Heart left ventricle (tissue), 16 donors: ENCODE measurements at regions not wholly inside any gene's neighbourhood (a gene's known extent, or its start where the extent isn't known, plus 50 kb on each side); places are given as distances from the start of the nearest gene placed in this dataset.

Experiments
- ATAC-seq, 4 donors: fragments of 200-7000 bp; cut with Tn5 transposase; one replicate each; pipeline ENCODE4 v1.9.1; 2020 to 2022; ENCODE audit warnings: moderate library complexity in 4 of 4, mild to moderate bottlenecking in 3 of 4, moderate number of reproducible peaks in 1 of 4
- DNase-seq, 5 donors: peaks; one replicate each; pipeline ENCODE4 v3.0.0-alpha.2; 2020
- H3K27ac ChIP-seq, 12 donors: fragments of 200-600 bp; sonication (generic) in 4 of 12; one replicate each; pipeline versions ENCODE4 v1.5.0 to v1.8.0; 2016 to 2022; ENCODE audit warnings: mild to moderate bottlenecking in 2 of 12
- H3K27me3 ChIP-seq, 9 donors: fragments of 200-600 bp; sonication (generic) in 2 of 9; one replicate each; pipeline versions ENCODE4 v1.5.1 to v1.8.0; 2016 to 2022; ENCODE audit warnings: mild to moderate bottlenecking in 3 of 9
- H3K36me3 ChIP-seq, 9 donors: fragments of 200-600 bp; sonication (generic) in 2 of 9; one replicate each; pipeline versions ENCODE4 v1.5.0 to v1.8.0; 2018 to 2022; ENCODE audit warnings: mild to moderate bottlenecking in 2 of 9
- H3K4me1 ChIP-seq, 12 donors: fragments of 200-600 bp; sonication (generic) in 4 of 12; one replicate each; pipeline versions ENCODE4 v1.5.0 to v1.8.0; 2016 to 2022; ENCODE audit warnings: mild to moderate bottlenecking in 3 of 12
- H3K4me3 ChIP-seq, 12 donors: fragments of 200-600 bp; sonication (generic) in 4 of 12; one replicate each; pipeline versions ENCODE4 v1.5.0 to v1.8.0; 2017 to 2022; ENCODE audit warnings: mild to moderate bottlenecking in 9 of 12, moderate library complexity in 4 of 12
- H3K9me3 ChIP-seq, 12 donors: fragments of 200-600 bp; sonication (generic) in 4 of 12; one replicate each; pipeline versions ENCODE4 v1.5.0 to v1.8.0; 2016 to 2022; ENCODE audit warnings: mild to moderate bottlenecking in 1 of 12
- POLR2A ChIP-seq, 2 donors: fragments of 450-650 bp; IDR thresholded peaks; one replicate each; pipeline ENCODE4 v1.6.1; 2017; ENCODE audit warnings: antibody characterized with exemption in 2 of 2, mild to moderate bottlenecking in 2 of 2, moderate library complexity in 2 of 2
- WGBS, 4 donors: extraction: QIAGEN DNeasy Blood & Tissue Kit in 2 of 4; methylation state at CpG; one replicate each; pipeline versions ENCODE4 v1.1.5 to v1.1.7; 2013 to 2018; 5-methylcytosine and 5-hydroxymethylcytosine counted together
- intact Hi-C, 10 donors: fragments of 100-400 bp; cut with DNase I; formaldehyde crosslinking; loops; one replicate each; pipeline versions ENCODE4 v1.11.1 to v1.14.2; 2022
- TF ChIP-seq, protein P1 (sequence below), 12 donors: fragments of 200-600 bp; sonication (generic) in 4 of 12; IDR thresholded peaks; one replicate each; pipeline versions ENCODE4 v1.5.0 to v1.8.0; 2018 to 2022; ENCODE audit warnings: antibody characterized with exemption in 12 of 12, mild to moderate bottlenecking in 5 of 12
- donor health status: ischemic (EF 13 %, LVEDD 7.1; RV severe dilation, severe dysfunction).
- donor health status: healthy with polysubstance abuse.
- donor health status: DM: no; HTN: yes; CAD: no.
- donor health status: DM: no; HTN: no; CAD: no.
- donor health status: ischemic (EF 25% LVEDD 6.9; RV normal size, moderate dysfunction).
- donor health status: ischemic (EF 25% LVEDD 5.7; RV mildly dilated, moderate dysfunction).
- donor health status: healthy.
- donor health status: DM: yes; HTN: yes; CAD: no.
- donor health status: ischemic (EF 35%, LVEDD 5.7; RV mildly dilated, moderate dysfunction).
- donor health status: nonischemic (EF 11% LVEDD 7.7; RV severe dilation, severe dysfunction).
- donor health status: DM: yes; HTN: yes; CAD: no.
- donor health status: PGD.
- donor health status: ischemic (EF 29% LVEDD 5.4; RV normal size, mild dysfunction).
- donor health status: nonischemic (EF 23%, LVEDD 6.1; RV moderate dilation, normal function).

DNA sequence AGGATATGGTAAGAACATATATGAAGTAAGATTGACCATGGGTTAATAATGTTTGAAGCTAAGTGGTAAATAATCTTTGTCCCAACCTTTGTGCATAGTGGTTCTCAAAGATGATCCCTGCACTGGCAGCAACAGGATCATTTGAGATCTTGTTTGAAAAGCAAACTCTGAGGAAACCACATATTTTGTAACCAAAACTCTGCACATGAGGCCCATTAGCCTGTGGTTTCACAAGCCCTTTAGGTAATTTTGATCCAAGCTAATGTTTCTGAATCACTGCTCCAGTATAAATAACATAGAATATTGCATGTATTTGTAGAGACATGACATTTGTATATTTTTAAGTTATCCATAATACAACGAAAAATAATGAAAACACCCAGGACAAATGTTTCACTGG lies 147.9 kb upstream of the RGS18 start:
- no peaks in the 10 kb centered on the region for H3K27me3 ChIP-seq
- no peak overlapping the region for H3K27ac ChIP-seq
- no peak overlapping the region for H3K4me3 ChIP-seq
- intact Hi-C loops: no loop called here
- DNase-seq (no peak), ATAC-seq (no peak)
- 88 to 92% (median 90%) methylated on average over 1 of the region's 1 CpG for WGBS, 4 donors
- TF ChIP-seq, protein P1, sequence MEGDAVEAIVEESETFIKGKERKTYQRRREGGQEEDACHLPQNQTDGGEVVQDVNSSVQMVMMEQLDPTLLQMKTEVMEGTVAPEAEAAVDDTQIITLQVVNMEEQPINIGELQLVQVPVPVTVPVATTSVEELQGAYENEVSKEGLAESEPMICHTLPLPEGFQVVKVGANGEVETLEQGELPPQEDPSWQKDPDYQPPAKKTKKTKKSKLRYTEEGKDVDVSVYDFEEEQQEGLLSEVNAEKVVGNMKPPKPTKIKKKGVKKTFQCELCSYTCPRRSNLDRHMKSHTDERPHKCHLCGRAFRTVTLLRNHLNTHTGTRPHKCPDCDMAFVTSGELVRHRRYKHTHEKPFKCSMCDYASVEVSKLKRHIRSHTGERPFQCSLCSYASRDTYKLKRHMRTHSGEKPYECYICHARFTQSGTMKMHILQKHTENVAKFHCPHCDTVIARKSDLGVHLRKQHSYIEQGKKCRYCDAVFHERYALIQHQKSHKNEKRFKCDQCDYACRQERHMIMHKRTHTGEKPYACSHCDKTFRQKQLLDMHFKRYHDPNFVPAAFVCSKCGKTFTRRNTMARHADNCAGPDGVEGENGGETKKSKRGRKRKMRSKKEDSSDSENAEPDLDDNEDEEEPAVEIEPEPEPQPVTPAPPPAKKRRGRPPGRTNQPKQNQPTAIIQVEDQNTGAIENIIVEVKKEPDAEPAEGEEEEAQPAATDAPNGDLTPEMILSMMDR (IDR thresholded peaks at IDR 0.05): no peak
- TF ChIP-seq POLR2A (IDR thresholded peaks at IDR 0.05): no peak
- no peaks in the 10 kb centered on the region for H3K9me3 ChIP-seq
- no peaks in the 10 kb centered on the region for H3K36me3 ChIP-seq
- H3K4me1 ChIP-seq: no peaks in the 10 kb centered on the region

DNA sequence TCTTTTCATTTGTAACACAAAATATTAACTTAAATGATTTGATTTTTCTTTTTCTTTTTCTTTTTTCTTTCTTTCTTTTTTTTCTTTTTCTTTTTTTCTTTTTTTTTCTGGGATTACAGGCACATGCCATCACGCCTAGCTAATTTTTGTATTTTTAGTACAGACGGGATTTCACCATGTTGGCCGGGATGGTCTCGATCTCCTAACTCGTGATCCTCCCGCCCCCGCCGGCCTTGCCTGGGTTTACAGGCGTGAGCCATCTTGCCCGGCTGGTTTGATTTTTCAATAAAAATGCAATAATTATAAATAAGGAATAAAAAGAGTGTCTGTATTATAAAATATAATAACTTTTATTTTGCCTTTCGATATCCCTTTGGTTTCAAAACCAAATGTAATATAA lies 146.7 kb upstream of the RGS18 start:
- no peak for ATAC-seq
- WGBS, 4 donors: 91 to 96% (median 94%) methylated on average over 11 of the region's 11 CpGs
- no peak for TF ChIP-seq POLR2A (IDR thresholded peaks at IDR 0.05)
- TF ChIP-seq, protein P1 (IDR thresholded peaks at IDR 0.05): no peak
- intact Hi-C loops: no loop called here
- no peak for DNase-seq
- Histone ChIP-seq H3K36me3 (no peaks in the 10 kb centered on the region), H3K4me1 (no peaks in the 10 kb centered on the region), H3K27ac (no peak overlapping the region), H3K4me3 (no peak overlapping the region), H3K27me3 (no peaks in the 10 kb centered on the region), H3K9me3 (no peaks in the 10 kb centered on the region)

DNA sequence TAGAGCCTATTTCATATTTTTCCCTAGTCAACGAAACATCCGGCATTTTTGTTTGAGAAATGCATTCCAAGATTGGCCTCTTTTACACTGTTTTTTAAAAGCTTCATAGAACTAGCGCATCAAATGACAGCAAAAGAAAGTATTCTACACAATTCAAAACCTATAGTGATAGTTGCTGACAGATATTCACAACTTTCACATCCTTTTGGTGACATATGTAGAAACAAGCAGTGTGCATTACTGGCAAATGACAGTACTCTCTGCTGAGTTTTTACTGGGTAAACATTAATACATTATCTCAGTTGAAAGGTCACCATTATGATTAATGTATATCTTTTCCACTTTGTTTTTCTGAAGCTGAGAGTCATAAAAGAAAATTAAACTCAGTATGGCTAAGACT lies 135.4 kb upstream of the RGS18 start:
- Histone ChIP-seq H3K4me3 (no peak overlapping the region), H3K9me3 (peaks cover 0 to 9% (median 0%) of the 10 kb centered on the region in 12 donors), H3K27ac (no peak overlapping the region), H3K27me3 (no peaks in the 10 kb centered on the region), H3K4me1 (no peaks in the 10 kb centered on the region), H3K36me3 (no peaks in the 10 kb centered on the region)
- no peak for TF ChIP-seq POLR2A (IDR thresholded peaks at IDR 0.05)
- TF ChIP-seq, protein P1 (IDR thresholded peaks at IDR 0.05): no peak
- intact Hi-C loops: no loop called here
- WGBS, 4 donors: 87 to 94% (median 91%) methylated on average over 3 of the region's 3 CpGs
- no peak for ATAC-seq
- no peak for DNase-seq

- DNase-seq: no peak
- 82 to 92% (median 90%) methylated on average over 2 of the region's 2 CpGs for WGBS, 4 donors
- Histone ChIP-seq H3K27ac (no peak overlapping the region), H3K9me3 (peaks cover 0 to 9% (median 0%) of the 10 kb centered on the region in 12 donors), H3K4me1 (no peaks in the 10 kb centered on the region), H3K36me3 (no peaks in the 10 kb centered on the region), H3K4me3 (no peak overlapping the region), H3K27me3 (no peaks in the 10 kb centered on the region)
- TF ChIP-seq, protein P1 (IDR thresholded peaks at IDR 0.05): no peak
- no peak for TF ChIP-seq POLR2A (IDR thresholded peaks at IDR 0.05)
- no peak for ATAC-seq
- intact Hi-C loops: no loop called here
Observed at GRCh38 chr1:192024881-192025280, 133.4 kb upstream of the RGS18 start.
